ENCODE measurements at regions not wholly inside any gene's neighbourhood (a gene's known extent, or its start where the extent isn't known, plus 50 kb on each side); places are given as distances from the start of the nearest gene placed in this dataset.

- 61% methylated on average over 5 of the region's 5 CpGs for WGBS (ENCODE audit: low lambda C conversion rate)
- no peaks in the 10 kb centered on the region for H3K9me3 ChIP-seq
- peak overlapping the region in 1 of 2 experiments; percentile 36; a peak in 1 of 4 replicates for H3K27ac ChIP-seq (ENCODE audit: low read depth in 2 of 2, low read length in 1 of 2)
- H2AFZ ChIP-seq (ENCODE audit: low read depth), result no peak overlapping the region
- H3K36me3 ChIP-seq (replicated peaks in 1 of 2; ENCODE audit: control insufficient read depth in 1 of 2, insufficient read depth in 2 of 2, low read length in 1 of 2), result no peaks in the 10 kb centered on the region
- no peaks in the 10 kb centered on the region for H3K27me3 ChIP-seq (ENCODE audit: insufficient read depth)
- H4K20me1 ChIP-seq (ENCODE audit: insufficient read depth), result no peaks in the 10 kb centered on the region
- TF ChIP-seq EP300 (IDR thresholded peaks at IDR 0.05; ENCODE audit: borderline replicate concordance in 1 of 2, low read depth in 1 of 2, low read length in 1 of 2), result peak in 1 of 2 experiments; percentile 64; a peak in 1 of 4 replicates
- TF ChIP-seq NFIC (IDR thresholded peaks at IDR 0.05; ENCODE audit: borderline replicate concordance), result peak; percentile 88
- TF ChIP-seq ELF1 (IDR thresholded peaks at IDR 0.05), result no peak
- 0 out of 2 replicates have a peak, but pooled peaks have one; percentile 34 for TF ChIP-seq ZBTB33 (IDR thresholded peaks at IDR 0.05; ENCODE audit: borderline replicate concordance, low read depth)
- peak; percentile 39; the same call in 1 of the 2 replicates for TF ChIP-seq MAX (IDR thresholded peaks at IDR 0.05; ENCODE audit: low read depth)
- TF ChIP-seq TCF12 (IDR thresholded peaks at IDR 0.05), result peak; percentile 64
- TF ChIP-seq JUND (IDR thresholded peaks at IDR 0.05), result peak; percentile 88
- peak; percentile 94 for TF ChIP-seq FOSL2 (IDR thresholded peaks at IDR 0.05; ENCODE audit: borderline replicate concordance, low read depth)
- no peak for TF ChIP-seq RXRA (IDR thresholded peaks at IDR 0.05; ENCODE audit: borderline replicate concordance, low read depth)
- TF ChIP-seq PBX3 (IDR thresholded peaks at IDR 0.05), result peak; percentile 68; the same call in 1 of the 2 replicates
- no peak for TF ChIP-seq USF1 (IDR thresholded peaks at IDR 0.05; ENCODE audit: borderline replicate concordance, low read depth)
- 0 out of 4 replicates have a peak, but pooled peaks cover 0 to 4% of the 10 kb centered on the region in 2 experiments for H3K4me1 ChIP-seq (ENCODE audit: control insufficient read depth in 1 of 2, insufficient read depth in 2 of 2, low read depth in 1 of 2, low read length in 1 of 2)
- H3K9ac ChIP-seq, result no peak overlapping the region
- peak overlapping the region; percentile 29; the same call in 1 of the 2 replicates for H3K4me2 ChIP-seq
- CTCF ChIA-PET, result interaction anchor here (0.9 to 1.5 kb wide), 2 partner anchors 12 to 59 kb away, joined by 3 to 4 read pairs; no protein-coding TSS in a partner anchor
- POLR2A ChIA-PET, result no interaction called here
- no peaks in the 10 kb centered on the region for H3K79me2 ChIP-seq (ENCODE audit: insufficient read depth)
- no peak overlapping the region for H3K4me3 ChIP-seq (ENCODE audit: low read depth in 2 of 2, low read length in 1 of 2)
- no peaks in the 10 kb centered on the region for H3F3A ChIP-seq (replicated peaks; ENCODE audit: insufficient read depth)
- no peaks in the 10 kb centered on the region for H3K9me2 ChIP-seq
- no peak for DNase-seq
Observed at GRCh38 chr10:91700788-91701444, 68.0 kb upstream of the PPP1R3C start.

- POLR2A ChIA-PET, result no interaction called here
- H3K36me3 ChIP-seq (replicated peaks in 1 of 2; ENCODE audit: control insufficient read depth in 1 of 2, insufficient read depth in 2 of 2, low read length in 1 of 2), result no peaks in the 10 kb centered on the region
Observed at GRCh38 chr10:91700273-91700672, 67.4 kb upstream of the PPP1R3C start.

More at GRCh38 chr10:91700273-91700672, 67.4 kb upstream of the PPP1R3C start:
- Histone ChIP-seq H3K9me3 (no peaks in the 10 kb centered on the region), H2AFZ (ENCODE audit: low read depth) (no peak overlapping the region), H3K27ac (ENCODE audit: low read depth in 2 of 2, low read length in 1 of 2) (no peak overlapping the region), H3K9ac (no peak overlapping the region), H3F3A (replicated peaks; ENCODE audit: insufficient read depth) (no peaks in the 10 kb centered on the region), H3K27me3 (ENCODE audit: insufficient read depth) (no peaks in the 10 kb centered on the region), H4K20me1 (ENCODE audit: insufficient read depth) (no peaks in the 10 kb centered on the region), H3K9me2 (no peaks in the 10 kb centered on the region), H3K4me3 (ENCODE audit: low read depth in 2 of 2, low read length in 1 of 2) (no peak overlapping the region), H3K79me2 (ENCODE audit: insufficient read depth) (no peaks in the 10 kb centered on the region), H3K4me1 (ENCODE audit: control insufficient read depth in 1 of 2, insufficient read depth in 2 of 2, low read depth in 1 of 2, low read length in 1 of 2) (0 out of 4 replicates have a peak, but pooled peaks cover 0 to 4% of the 10 kb centered on the region in 2 experiments), H3K4me2 (peak overlapping the region; percentile 29; the same call in 1 of the 2 replicates)
- CTCF ChIA-PET, result interaction anchor here (0.8 to 1.5 kb wide), 5 partner anchors 13 to 828 kb away, joined by 3 to 4 read pairs (median 3); partner anchors contain the start of gene RPP30
- WGBS (ENCODE audit: low lambda C conversion rate), result 42% methylated on average over 5 of the region's 5 CpGs
- no peak for DNase-seq
- 0 out of 2 replicates have a peak, but pooled peaks have one; percentile 32 for TF ChIP-seq REST (IDR thresholded peaks at IDR 0.05; ENCODE audit: low read depth, low read length)
- TF ChIP-seq SMC3 (IDR thresholded peaks at IDR 0.05; ENCODE audit: low read depth, low read length), result no peak

Data from SK-N-SH (cell line).